ENCODE measurements at regions not wholly inside any gene's neighbourhood (a gene's known extent, or its start where the extent isn't known, plus 50 kb on each side); places are given as distances from the start of the nearest gene placed in this dataset.

GRCh38 chr6:150670311-150670710, 70.6 kb downstream of the PLEKHG1 start:
- no peaks in the 10 kb centered on the region for H3K36me3 ChIP-seq (ENCODE audit: insufficient read depth)
- H3K4me1 ChIP-seq (ENCODE audit: insufficient read depth), result no peaks in the 10 kb centered on the region
- H3K4me3 ChIP-seq (ENCODE audit: low read depth, low read length), result no peak overlapping the region
- H3K27ac ChIP-seq (ENCODE audit: low read depth), result no peak overlapping the region
- 97% methylated on average over 7 of the region's 7 CpGs for WGBS
- no peak for DNase-seq (ENCODE audit: extremely low spot score)

GRCh38 chr6:150672800-150673199, 73.1 kb downstream of the PLEKHG1 start:
- H3K36me3 ChIP-seq (ENCODE audit: insufficient read depth), result no peaks in the 10 kb centered on the region
- 37% methylated on average over 2 of the region's 2 CpGs for WGBS
- no peak overlapping the region for H3K4me3 ChIP-seq (ENCODE audit: low read depth, low read length)
- H3K4me1 ChIP-seq (ENCODE audit: insufficient read depth), result no peaks in the 10 kb centered on the region
- H3K27ac ChIP-seq (ENCODE audit: low read depth), result no peak overlapping the region
- no peak for DNase-seq (ENCODE audit: extremely low spot score)

GRCh38 chr6:150673720-150674346, 74.1 kb downstream of the PLEKHG1 start:
- 87% methylated on average over 9 of the region's 9 CpGs for WGBS
- no peak for DNase-seq (ENCODE audit: extremely low spot score)
- Histone ChIP-seq H3K36me3 (ENCODE audit: insufficient read depth) (no peaks in the 10 kb centered on the region), H3K4me1 (ENCODE audit: insufficient read depth) (no peaks in the 10 kb centered on the region), H3K27ac (ENCODE audit: low read depth) (peak overlapping the region; percentile 67), H3K4me3 (ENCODE audit: low read depth, low read length) (no peak overlapping the region)

GRCh38 chr6:150676344-150676743, 76.7 kb downstream of the PLEKHG1 start:
- no peak overlapping the region for H3K27ac ChIP-seq (ENCODE audit: low read depth)
- H3K4me1 ChIP-seq (ENCODE audit: insufficient read depth), result no peaks in the 10 kb centered on the region
- DNase-seq (ENCODE audit: extremely low spot score), result no peak
- H3K4me3 ChIP-seq (ENCODE audit: low read depth, low read length), result no peak overlapping the region
- H3K36me3 ChIP-seq (ENCODE audit: insufficient read depth), result no peaks in the 10 kb centered on the region
- WGBS, result 83% methylated on average over 4 of the region's 4 CpGs

GRCh38 chr6:150676772-150677171, 77.1 kb downstream of the PLEKHG1 start:
- no peak overlapping the region for H3K27ac ChIP-seq (ENCODE audit: low read depth)
- no peak for DNase-seq (ENCODE audit: extremely low spot score)
- no peaks in the 10 kb centered on the region for H3K36me3 ChIP-seq (ENCODE audit: insufficient read depth)
- no peak overlapping the region for H3K4me3 ChIP-seq (ENCODE audit: low read depth, low read length)
- WGBS, result 96% methylated on average over 2 of the region's 2 CpGs
- no peaks in the 10 kb centered on the region for H3K4me1 ChIP-seq (ENCODE audit: insufficient read depth)

- no peaks in the 10 kb centered on the region for H3K4me1 ChIP-seq (ENCODE audit: insufficient read depth)
- H3K4me3 ChIP-seq (ENCODE audit: low read depth, low read length), result no peak overlapping the region
- 96% methylated on average over 5 of the region's 5 CpGs for WGBS
- no peaks in the 10 kb centered on the region for H3K36me3 ChIP-seq (ENCODE audit: insufficient read depth)
- H3K27ac ChIP-seq (ENCODE audit: low read depth), result no peak overlapping the region
- DNase-seq (ENCODE audit: extremely low spot score), result no peak
Observed at GRCh38 chr6:150680510-150680909, 80.8 kb downstream of the PLEKHG1 start.

- Histone ChIP-seq H3K27ac (ENCODE audit: low read depth) (no peak overlapping the region), H3K4me3 (ENCODE audit: low read depth, low read length) (no peak overlapping the region), H3K4me1 (ENCODE audit: insufficient read depth) (no peaks in the 10 kb centered on the region), H3K36me3 (ENCODE audit: insufficient read depth) (no peaks in the 10 kb centered on the region)
- no peak for DNase-seq (ENCODE audit: extremely low spot score)
- WGBS, result 84% methylated on average over 11 of the region's 11 CpGs
Observed at GRCh38 chr6:150681578-150682395, 82.1 kb downstream of the PLEKHG1 start.

- no peak overlapping the region for H3K27ac ChIP-seq (ENCODE audit: low read depth)
- no peak for DNase-seq (ENCODE audit: extremely low spot score)
- no peaks in the 10 kb centered on the region for H3K36me3 ChIP-seq (ENCODE audit: insufficient read depth)
- no peaks in the 10 kb centered on the region for H3K4me1 ChIP-seq (ENCODE audit: insufficient read depth)
- H3K4me3 ChIP-seq (ENCODE audit: low read depth, low read length), result no peak overlapping the region
- WGBS, result 76% methylated on average over 8 of the region's 8 CpGs
Observed at GRCh38 chr6:150683320-150683719, 83.6 kb downstream of the PLEKHG1 start.

- Histone ChIP-seq H3K27ac (ENCODE audit: low read depth) (no peak overlapping the region), H3K4me1 (ENCODE audit: insufficient read depth) (no peaks in the 10 kb centered on the region), H3K4me3 (ENCODE audit: low read depth, low read length) (no peak overlapping the region), H3K36me3 (ENCODE audit: insufficient read depth) (no peaks in the 10 kb centered on the region)
- WGBS, result 96% methylated on average over 9 of the region's 9 CpGs
- DNase-seq (ENCODE audit: extremely low spot score), result no peak
Observed at GRCh38 chr6:150684161-150684560, 84.5 kb downstream of the PLEKHG1 start.

- Histone ChIP-seq H3K27ac (ENCODE audit: low read depth) (no peak overlapping the region), H3K36me3 (ENCODE audit: insufficient read depth) (no peaks in the 10 kb centered on the region), H3K4me3 (ENCODE audit: low read depth, low read length) (no peak overlapping the region), H3K4me1 (ENCODE audit: insufficient read depth) (no peaks in the 10 kb centered on the region)
- WGBS, result 82% methylated on average over 13 of the region's 13 CpGs
- no peak for DNase-seq (ENCODE audit: extremely low spot score)
Observed at GRCh38 chr6:150684714-150685459, 85.2 kb downstream of the PLEKHG1 start.

GRCh38 chr6:150685860-150686259, 86.2 kb downstream of the PLEKHG1 start:
- Histone ChIP-seq H3K4me3 (ENCODE audit: low read depth, low read length) (no peak overlapping the region), H3K4me1 (ENCODE audit: insufficient read depth) (no peaks in the 10 kb centered on the region), H3K36me3 (ENCODE audit: insufficient read depth) (no peaks in the 10 kb centered on the region), H3K27ac (ENCODE audit: low read depth) (no peak overlapping the region)
- DNase-seq (ENCODE audit: extremely low spot score), result no peak
- WGBS, result 61% methylated on average over 4 of the region's 4 CpGs

GRCh38 chr6:150686566-150686965, 86.9 kb downstream of the PLEKHG1 start:
- 84% methylated on average over 12 of the region's 12 CpGs for WGBS
- Histone ChIP-seq H3K4me1 (ENCODE audit: insufficient read depth) (no peaks in the 10 kb centered on the region), H3K36me3 (ENCODE audit: insufficient read depth) (no peaks in the 10 kb centered on the region), H3K4me3 (ENCODE audit: low read depth, low read length) (no peak overlapping the region), H3K27ac (ENCODE audit: low read depth) (no peak overlapping the region)
- DNase-seq (ENCODE audit: extremely low spot score), result no peak

GRCh38 chr6:150687508-150687907, 87.8 kb downstream of the PLEKHG1 start:
- WGBS, result 30% methylated on average over 6 of the region's 6 CpGs
- Histone ChIP-seq H3K36me3 (ENCODE audit: insufficient read depth) (no peaks in the 10 kb centered on the region), H3K27ac (ENCODE audit: low read depth) (peak overlapping the region; percentile 41), H3K4me1 (ENCODE audit: insufficient read depth) (no peaks in the 10 kb centered on the region), H3K4me3 (ENCODE audit: low read depth, low read length) (no peak overlapping the region)
- DNase-seq (ENCODE audit: extremely low spot score), result no peak
